Ovary (tissue), 7 donors: ENCODE measurements at regions not wholly inside any gene's neighbourhood (a gene's known extent, or its start where the extent isn't known, plus 50 kb on each side); places are given as distances from the start of the nearest gene placed in this dataset.

ENCODE experiments used
- DNase-seq, 5 donors: peaks; one replicate each; pipeline ENCODE4 v3.0.0-alpha.2; 2019 to 2020
- H3K27ac ChIP-seq, 2 donors: fragments of 200-600 bp; one replicate each; pipeline versions ENCODE4 v1.5.1 to v1.8.0; 2019 to 2022
- H3K27me3 ChIP-seq: fragments of 200-600 bp; one replicate; pipeline ENCODE4 v1.8.0; 2022
- H3K36me3 ChIP-seq: fragments of 200-600 bp; sonication (generic); one replicate; pipeline ENCODE4 v1.5.1; 2019
- H3K4me1 ChIP-seq: one replicate; pipeline ENCODE4 v1.8.1; 2013; ENCODE audit warnings: mild to moderate bottlenecking, moderate library complexity; ENCODE audit not compliant: insufficient read depth
- H3K4me3 ChIP-seq: fragments of 200-600 bp; sonication (generic); one replicate; pipeline ENCODE4 v1.5.1; 2017
- H3K9me3 ChIP-seq, 2 donors: fragments of 200-600 bp in 1 of 2; sonication (generic) in 1 of 2; one replicate each; pipeline versions ENCODE4 v1.5.1 to v1.8.1; 2013 to 2019; ENCODE audit warnings: mild to moderate bottlenecking in 1 of 2, moderate library complexity in 1 of 2
- EP300 ChIP-seq: sonication (generic); formaldehyde crosslinking; IDR thresholded peaks from one replicate; pipeline ENCODE4 v1.6.1; 2017; ENCODE audit warnings: antibody characterized with exemption
- POLR2A ChIP-seq: fragments of 450-650 bp; IDR thresholded peaks from one replicate; pipeline ENCODE4 v1.6.1; 2017; ENCODE audit warnings: antibody characterized with exemption, mild to moderate bottlenecking, moderate library complexity
- WGBS, 3 donors: extraction: QIAGEN DNeasy Blood & Tissue Kit in 1 of 3; methylation state at CpG; one replicate each; pipeline versions ENCODE4 v1.1.5 to v1.1.7; 2013 to 2017; 5-methylcytosine and 5-hydroxymethylcytosine counted together
- intact Hi-C, 4 donors: fragments of 100-400 bp; cut with DNase I; formaldehyde crosslinking; loops; one replicate each; pipeline versions ENCODE4 v1.11.0 to v1.15.1; 2022 to 2023
- TF ChIP-seq, protein P1 (sequence below), 3 donors: fragments of 450-650 bp in 2 of 3; fragments of 200-600 bp in 1 of 3; IDR thresholded peaks; one replicate each; pipeline versions ENCODE4 v1.5.1 to v1.8.0; 2016 to 2022; ENCODE audit warnings: antibody characterized with exemption in 3 of 3, mild to moderate bottlenecking in 1 of 3
- donor health status: DM: no; HTN: no; CAD: no; lungs with moderate emphysema.
- donor health status: DM: no; HTN: no; CAD: no.
- donor health status: Bipolar disorder and iron deficiency.
- donor health status: DM: no; HTN: no; CAD: no.
- donor health status: DM: yes; HTN: yes; CAD: no.

DNA sequence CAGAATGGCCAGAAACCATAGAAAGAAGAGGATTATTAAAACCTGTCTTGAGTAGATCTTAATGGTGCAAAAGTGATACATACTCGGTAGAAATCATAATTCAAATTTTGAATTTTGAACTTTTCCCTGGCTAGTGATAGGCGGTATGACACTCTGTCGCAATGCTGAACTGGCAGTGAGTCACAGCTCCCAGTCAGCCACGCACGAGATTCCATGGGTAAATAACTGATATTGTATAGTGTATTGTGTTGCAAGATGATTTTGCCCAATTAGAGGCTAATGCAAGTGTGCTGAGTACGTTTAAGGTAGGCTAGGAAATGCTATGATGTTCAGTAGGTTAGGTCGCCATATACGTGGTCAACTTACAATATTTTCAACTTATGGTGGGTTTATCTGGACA, 207.0 kb downstream of the SIPA1L2 start:
- Histone ChIP-seq H3K36me3 (no peaks in the 10 kb centered on the region), H3K4me1 (no peaks in the 10 kb centered on the region), H3K9me3 (no peaks in the 10 kb centered on the region), H3K4me3 (no peak overlapping the region), H3K27me3 (no peaks in the 10 kb centered on the region), H3K27ac (no peak overlapping the region)
- intact Hi-C loops, result no loop called here
- DNase-seq, result no peak
- WGBS, 3 donors, result 93% methylated on average over 8 of the region's 8 CpGs
- TF ChIP-seq POLR2A (no peak), EP300 (no peak)
- TF ChIP-seq, protein P1, sequence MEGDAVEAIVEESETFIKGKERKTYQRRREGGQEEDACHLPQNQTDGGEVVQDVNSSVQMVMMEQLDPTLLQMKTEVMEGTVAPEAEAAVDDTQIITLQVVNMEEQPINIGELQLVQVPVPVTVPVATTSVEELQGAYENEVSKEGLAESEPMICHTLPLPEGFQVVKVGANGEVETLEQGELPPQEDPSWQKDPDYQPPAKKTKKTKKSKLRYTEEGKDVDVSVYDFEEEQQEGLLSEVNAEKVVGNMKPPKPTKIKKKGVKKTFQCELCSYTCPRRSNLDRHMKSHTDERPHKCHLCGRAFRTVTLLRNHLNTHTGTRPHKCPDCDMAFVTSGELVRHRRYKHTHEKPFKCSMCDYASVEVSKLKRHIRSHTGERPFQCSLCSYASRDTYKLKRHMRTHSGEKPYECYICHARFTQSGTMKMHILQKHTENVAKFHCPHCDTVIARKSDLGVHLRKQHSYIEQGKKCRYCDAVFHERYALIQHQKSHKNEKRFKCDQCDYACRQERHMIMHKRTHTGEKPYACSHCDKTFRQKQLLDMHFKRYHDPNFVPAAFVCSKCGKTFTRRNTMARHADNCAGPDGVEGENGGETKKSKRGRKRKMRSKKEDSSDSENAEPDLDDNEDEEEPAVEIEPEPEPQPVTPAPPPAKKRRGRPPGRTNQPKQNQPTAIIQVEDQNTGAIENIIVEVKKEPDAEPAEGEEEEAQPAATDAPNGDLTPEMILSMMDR (IDR thresholded peaks at IDR 0.05), result no peak

DNA sequence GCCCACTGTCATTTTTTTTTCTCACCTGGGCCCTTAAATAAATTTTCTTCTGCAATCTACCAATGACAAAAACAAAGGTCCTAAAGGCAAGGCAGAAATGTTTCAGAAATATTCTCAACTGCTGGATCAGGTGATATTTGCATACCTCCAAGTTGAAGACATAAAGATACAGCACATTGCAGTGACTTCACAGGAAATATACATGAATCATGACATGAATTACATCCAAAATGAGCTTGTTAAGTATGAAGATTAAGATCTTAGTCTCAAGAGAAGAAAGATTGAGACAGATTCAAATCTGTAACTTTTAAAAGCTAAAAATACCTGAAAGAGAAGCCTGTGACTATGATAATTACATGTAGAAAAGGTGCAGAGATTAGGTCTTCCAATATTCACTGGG, 207.8 kb downstream of the SIPA1L2 start:
- no peak overlapping the region for H3K4me3 ChIP-seq
- intact Hi-C loops, result no loop called here
- no peaks in the 10 kb centered on the region for H3K27me3 ChIP-seq
- TF ChIP-seq POLR2A (no peak), EP300 (no peak)
- TF ChIP-seq, protein P1 (IDR thresholded peaks at IDR 0.05), result no peak
- no peak overlapping the region for H3K27ac ChIP-seq
- H3K9me3 ChIP-seq, result no peaks in the 10 kb centered on the region
- H3K36me3 ChIP-seq, result no peaks in the 10 kb centered on the region
- DNase-seq, result no peak
- no peaks in the 10 kb centered on the region for H3K4me1 ChIP-seq

DNA sequence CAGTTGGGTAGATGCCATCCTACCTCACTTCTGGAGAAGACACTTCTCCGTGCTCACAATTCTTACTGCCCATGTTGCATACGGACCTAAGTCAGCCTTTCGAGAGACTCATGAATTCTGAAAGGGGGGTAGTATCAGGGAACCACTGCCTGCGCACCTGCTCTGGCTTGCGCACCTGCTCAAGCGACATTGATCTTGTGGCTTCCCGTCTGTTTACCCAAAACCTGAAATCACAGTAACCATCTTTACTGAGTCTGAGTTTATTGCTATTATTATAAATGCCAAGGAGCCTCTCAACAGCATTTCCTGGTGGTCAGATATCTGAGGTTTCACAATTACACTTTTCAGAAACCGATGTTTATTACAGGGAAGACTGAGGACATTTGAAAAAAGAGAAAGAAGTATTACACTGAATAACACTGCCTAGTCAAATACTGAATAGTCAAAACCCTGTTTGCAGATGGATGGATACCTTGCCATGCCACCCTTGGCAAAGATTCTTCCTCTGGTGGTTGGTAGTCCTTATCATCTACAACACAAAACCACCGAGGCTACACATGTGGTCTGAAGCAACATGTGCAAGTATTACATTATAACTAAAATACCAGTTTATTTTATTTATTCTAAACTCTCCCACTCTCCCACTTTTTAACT, 208.7 kb downstream of the SIPA1L2 start:
- WGBS, 3 donors, result 91 to 94% (median 92%) methylated on average over 9 of the region's 9 CpGs
- intact Hi-C loops, result no loop called here
- Histone ChIP-seq H3K27me3 (no peaks in the 10 kb centered on the region), H3K9me3 (no peaks in the 10 kb centered on the region), H3K36me3 (no peaks in the 10 kb centered on the region), H3K4me3 (no peak overlapping the region), H3K27ac (no peak overlapping the region), H3K4me1 (no peaks in the 10 kb centered on the region)
- TF ChIP-seq POLR2A (no peak), EP300 (no peak)
- TF ChIP-seq, protein P1 (IDR thresholded peaks at IDR 0.05), result no peak
- no peak for DNase-seq

DNA sequence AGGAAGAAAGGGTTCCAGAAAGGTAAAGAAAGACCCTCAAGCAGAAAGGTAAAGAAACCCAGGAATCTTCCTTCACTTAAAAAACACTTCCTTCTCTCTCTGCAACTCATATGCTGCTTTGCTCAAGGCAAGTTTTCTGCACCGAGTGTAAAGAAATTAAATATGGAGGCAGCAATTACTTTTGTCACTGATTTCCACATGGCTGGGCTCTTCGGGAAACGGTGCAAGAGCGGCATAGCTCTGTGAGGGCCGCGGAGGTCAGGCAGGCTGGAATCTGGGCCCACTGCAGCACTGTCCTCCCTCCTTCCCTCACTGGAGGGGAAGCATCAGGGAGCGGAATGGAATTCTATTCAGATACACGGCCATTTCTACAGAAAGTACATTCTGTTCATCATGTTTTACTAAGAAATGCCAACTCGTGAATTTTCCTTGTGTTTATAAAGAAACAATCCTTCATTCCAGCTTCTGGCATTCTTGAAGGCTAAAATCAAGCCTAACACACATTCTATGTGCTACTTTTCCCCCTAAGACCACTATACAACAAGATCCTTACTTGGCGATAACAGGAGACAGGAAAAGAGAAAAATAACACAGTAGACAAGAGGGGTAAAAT, 212.2 kb downstream of the SIPA1L2 start:
- H3K4me1 ChIP-seq, result no peaks in the 10 kb centered on the region
- no peaks in the 10 kb centered on the region for H3K36me3 ChIP-seq
- TF ChIP-seq, protein P1 (IDR thresholded peaks at IDR 0.05), result no peak
- no peak for TF ChIP-seq POLR2A
- TF ChIP-seq EP300, result no peak
- no peak overlapping the region for H3K27ac ChIP-seq
- intact Hi-C loops, result no loop called here
- no peaks in the 10 kb centered on the region for H3K9me3 ChIP-seq
- WGBS, 3 donors, result 60 to 76% (median 67%) methylated on average over 10 of the region's 10 CpGs
- no peak overlapping the region for H3K4me3 ChIP-seq
- H3K27me3 ChIP-seq, result no peaks in the 10 kb centered on the region
- no peak for DNase-seq
